ENCODE measurements at regions not wholly inside any gene's neighbourhood (a gene's known extent, or its start where the extent isn't known, plus 50 kb on each side); places are given as distances from the start of the nearest gene placed in this dataset.

DNA sequence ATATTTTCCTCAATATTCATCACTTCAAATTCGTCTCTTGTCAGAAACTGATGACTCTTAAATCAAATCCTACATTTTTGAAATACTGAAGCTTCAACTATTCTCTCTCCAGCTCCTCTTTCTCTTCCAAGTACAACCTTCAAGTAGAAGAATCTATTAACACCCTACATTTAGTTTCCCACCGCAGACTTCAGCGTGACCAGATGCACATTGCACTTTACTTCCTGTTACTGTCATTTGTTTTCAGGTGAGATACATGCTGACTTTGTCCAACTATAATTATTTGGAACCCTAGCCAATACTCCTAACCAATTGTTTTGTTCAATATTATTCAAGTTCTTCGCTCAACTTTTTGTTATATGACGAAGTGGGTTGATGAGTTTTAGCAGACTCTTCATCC, 116.0 kb downstream of the MRPL39 start:
- DNase-seq (no peak), ATAC-seq (ENCODE audit: insufficient read depth, low read depth) (no peak)
- Histone ChIP-seq H3K4me2 (ENCODE audit: insufficient read depth, low read length) (no peak overlapping the region), H3K27me3 (ENCODE audit: insufficient read depth, low read length, poor library complexity) (no peaks in the 10 kb centered on the region), H3K4me3 (ENCODE audit: low read depth in 1 of 2, low read length in 2 of 2) (no peak overlapping the region), H3K9ac (ENCODE audit: low read depth, low read length) (no peak overlapping the region), H3K36me3 (ENCODE audit: insufficient read depth, low read length) (no peaks in the 10 kb centered on the region), H3K27ac (ENCODE audit: low read length) (no peak overlapping the region), H4K20me1 (ENCODE audit: insufficient read depth, low read length) (no peaks in the 10 kb centered on the region), H2AFZ (ENCODE audit: low read depth, low read length) (no peak overlapping the region), H3K79me2 (ENCODE audit: insufficient read depth, low read length) (no peaks in the 10 kb centered on the region), H3K4me1 (ENCODE audit: insufficient read depth, low read length) (no peaks in the 10 kb centered on the region), H3K9me3 (ENCODE audit: insufficient read depth, low read length, severe bottlenecking) (no peaks in the 10 kb centered on the region)
- TF ChIP-seq, protein P1, sequence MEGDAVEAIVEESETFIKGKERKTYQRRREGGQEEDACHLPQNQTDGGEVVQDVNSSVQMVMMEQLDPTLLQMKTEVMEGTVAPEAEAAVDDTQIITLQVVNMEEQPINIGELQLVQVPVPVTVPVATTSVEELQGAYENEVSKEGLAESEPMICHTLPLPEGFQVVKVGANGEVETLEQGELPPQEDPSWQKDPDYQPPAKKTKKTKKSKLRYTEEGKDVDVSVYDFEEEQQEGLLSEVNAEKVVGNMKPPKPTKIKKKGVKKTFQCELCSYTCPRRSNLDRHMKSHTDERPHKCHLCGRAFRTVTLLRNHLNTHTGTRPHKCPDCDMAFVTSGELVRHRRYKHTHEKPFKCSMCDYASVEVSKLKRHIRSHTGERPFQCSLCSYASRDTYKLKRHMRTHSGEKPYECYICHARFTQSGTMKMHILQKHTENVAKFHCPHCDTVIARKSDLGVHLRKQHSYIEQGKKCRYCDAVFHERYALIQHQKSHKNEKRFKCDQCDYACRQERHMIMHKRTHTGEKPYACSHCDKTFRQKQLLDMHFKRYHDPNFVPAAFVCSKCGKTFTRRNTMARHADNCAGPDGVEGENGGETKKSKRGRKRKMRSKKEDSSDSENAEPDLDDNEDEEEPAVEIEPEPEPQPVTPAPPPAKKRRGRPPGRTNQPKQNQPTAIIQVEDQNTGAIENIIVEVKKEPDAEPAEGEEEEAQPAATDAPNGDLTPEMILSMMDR (IDR thresholded peaks at IDR 0.05; ENCODE audit: borderline replicate concordance, extremely low read depth, low read length, poor library complexity, severe bottlenecking) = no peak
- no peak for TF ChIP-seq EZH2 (IDR thresholded peaks at IDR 0.05; ENCODE audit: borderline replicate concordance, low read depth, low read length, severe bottlenecking)

DNA sequence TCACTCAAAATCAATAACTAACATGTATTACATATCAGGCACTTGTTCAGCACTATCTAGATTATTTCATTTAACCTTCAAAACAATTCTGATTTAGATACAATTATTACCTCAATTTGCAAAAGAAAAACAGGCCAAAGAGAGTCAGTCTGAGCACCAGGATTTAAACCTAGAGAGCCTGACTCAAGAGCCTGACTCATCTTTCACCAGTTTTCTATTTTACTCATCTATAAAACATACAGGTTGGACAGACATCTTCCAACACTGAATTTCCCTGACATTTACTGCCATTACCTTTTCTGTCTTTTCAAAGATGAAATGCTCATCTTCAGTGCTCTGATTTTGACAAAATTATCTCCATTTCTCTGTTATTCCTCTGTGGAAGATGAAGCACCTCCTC, 116.5 kb downstream of the MRPL39 start:
- Histone ChIP-seq H2AFZ (ENCODE audit: low read depth, low read length) (no peak overlapping the region), H3K9ac (ENCODE audit: low read depth, low read length) (no peak overlapping the region)
- no peak for ATAC-seq (ENCODE audit: insufficient read depth, low read depth)

DNA sequence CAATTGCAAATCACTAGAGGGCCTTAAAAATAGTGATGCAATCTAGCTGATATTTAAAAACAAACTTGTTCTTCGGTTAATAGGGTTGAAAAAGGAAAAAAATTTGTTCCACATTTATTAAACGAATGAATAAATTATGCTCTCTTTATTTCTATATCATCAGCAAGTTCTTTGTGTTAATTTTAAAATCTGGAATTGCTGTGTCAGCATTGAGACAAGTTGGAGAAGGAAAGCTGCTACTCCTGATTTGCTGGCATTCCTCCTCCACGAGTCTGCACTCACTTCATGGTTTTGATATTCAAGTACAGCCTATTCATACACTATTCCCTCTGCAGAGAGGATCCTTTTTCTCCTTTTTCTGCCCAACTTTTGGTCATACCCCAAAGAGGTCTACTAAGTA, 117.6 kb downstream of the MRPL39 start:
- no peaks in the 10 kb centered on the region for H3K27me3 ChIP-seq (ENCODE audit: insufficient read depth, low read length, poor library complexity)
- H2AFZ ChIP-seq (ENCODE audit: low read depth, low read length) = no peak overlapping the region
- no peaks in the 10 kb centered on the region for H3K79me2 ChIP-seq (ENCODE audit: insufficient read depth, low read length)
- no peak overlapping the region for H3K4me2 ChIP-seq (ENCODE audit: insufficient read depth, low read length)
- TF ChIP-seq EZH2 (IDR thresholded peaks at IDR 0.05; ENCODE audit: borderline replicate concordance, low read depth, low read length, severe bottlenecking) = no peak
- TF ChIP-seq, protein P1 (IDR thresholded peaks at IDR 0.05; ENCODE audit: borderline replicate concordance, extremely low read depth, low read length, poor library complexity, severe bottlenecking) = no peak
- H3K9me3 ChIP-seq (ENCODE audit: insufficient read depth, low read length, severe bottlenecking) = no peaks in the 10 kb centered on the region
- H3K27ac ChIP-seq (ENCODE audit: low read length) = no peak overlapping the region
- H3K36me3 ChIP-seq (ENCODE audit: insufficient read depth, low read length) = no peaks in the 10 kb centered on the region
- DNase-seq (no peak), ATAC-seq (ENCODE audit: insufficient read depth, low read depth) (no peak)
- no peak overlapping the region for H3K9ac ChIP-seq (ENCODE audit: low read depth, low read length)
- no peaks in the 10 kb centered on the region for H4K20me1 ChIP-seq (ENCODE audit: insufficient read depth, low read length)
- H3K4me1 ChIP-seq (ENCODE audit: insufficient read depth, low read length) = no peaks in the 10 kb centered on the region
- H3K4me3 ChIP-seq (ENCODE audit: low read depth in 1 of 2, low read length in 2 of 2) = no peak overlapping the region

More for the DNA sequence above, 116.5 kb downstream of the MRPL39 start:
- no peaks in the 10 kb centered on the region for H4K20me1 ChIP-seq (ENCODE audit: insufficient read depth, low read length)
- no peaks in the 10 kb centered on the region for H3K36me3 ChIP-seq (ENCODE audit: insufficient read depth, low read length)
- no peaks in the 10 kb centered on the region for H3K27me3 ChIP-seq (ENCODE audit: insufficient read depth, low read length, poor library complexity)
- no peaks in the 10 kb centered on the region for H3K79me2 ChIP-seq (ENCODE audit: insufficient read depth, low read length)
- no peak overlapping the region for H3K27ac ChIP-seq (ENCODE audit: low read length)
- H3K4me1 ChIP-seq (ENCODE audit: insufficient read depth, low read length) = no peaks in the 10 kb centered on the region
- no peak overlapping the region for H3K4me3 ChIP-seq (ENCODE audit: low read depth in 1 of 2, low read length in 2 of 2)
- no peaks in the 10 kb centered on the region for H3K9me3 ChIP-seq (ENCODE audit: insufficient read depth, low read length, severe bottlenecking)
- no peak for TF ChIP-seq EZH2 (IDR thresholded peaks at IDR 0.05; ENCODE audit: borderline replicate concordance, low read depth, low read length, severe bottlenecking)
- TF ChIP-seq, protein P1 (IDR thresholded peaks at IDR 0.05; ENCODE audit: borderline replicate concordance, extremely low read depth, low read length, poor library complexity, severe bottlenecking) = no peak
- no peak for DNase-seq
- H3K4me2 ChIP-seq (ENCODE audit: insufficient read depth, low read length) = no peak overlapping the region

DNA sequence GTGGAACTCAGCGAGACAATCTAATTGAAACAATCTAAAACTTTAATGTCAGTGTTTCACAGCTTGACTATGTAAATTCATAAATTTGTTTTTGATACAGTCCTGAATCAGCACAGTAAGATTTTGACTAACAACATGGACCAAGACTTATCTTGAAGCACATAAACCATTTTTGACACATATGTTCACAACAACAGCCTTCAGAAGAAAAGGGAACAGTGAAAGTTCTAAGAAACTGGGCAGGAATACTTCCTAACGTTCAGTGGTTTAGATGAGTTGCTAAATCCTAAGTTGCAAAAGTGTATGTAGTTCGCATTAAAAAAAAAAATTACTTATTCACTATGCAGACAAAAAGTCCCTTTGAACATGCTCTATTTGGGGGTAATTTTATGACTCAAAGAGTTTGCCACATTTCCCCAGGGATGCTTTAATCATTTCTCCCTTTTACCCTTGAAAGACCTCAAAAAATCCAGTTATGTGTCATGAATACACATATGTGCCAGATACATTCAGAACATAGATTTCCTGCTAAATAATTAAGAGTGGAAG, 120.2 kb downstream of the MRPL39 start:
- Histone ChIP-seq H3K4me3 (ENCODE audit: low read depth in 1 of 2, low read length in 2 of 2) (no peak overlapping the region), H3K4me1 (ENCODE audit: insufficient read depth, low read length) (no peaks in the 10 kb centered on the region), H3K4me2 (ENCODE audit: insufficient read depth, low read length) (no peak overlapping the region), H2AFZ (ENCODE audit: low read depth, low read length) (no peak overlapping the region), H3K9ac (ENCODE audit: low read depth, low read length) (no peak overlapping the region), H3K27ac (ENCODE audit: low read length) (no peak overlapping the region), H4K20me1 (ENCODE audit: insufficient read depth, low read length) (no peaks in the 10 kb centered on the region), H3K36me3 (ENCODE audit: insufficient read depth, low read length) (no peaks in the 10 kb centered on the region), H3K9me3 (ENCODE audit: insufficient read depth, low read length, severe bottlenecking) (no peaks in the 10 kb centered on the region), H3K79me2 (ENCODE audit: insufficient read depth, low read length) (no peaks in the 10 kb centered on the region), H3K27me3 (ENCODE audit: insufficient read depth, low read length, poor library complexity) (no peaks in the 10 kb centered on the region)
- ATAC-seq (ENCODE audit: insufficient read depth, low read depth) = no peak
- no peak for DNase-seq
- TF ChIP-seq EZH2 (IDR thresholded peaks at IDR 0.05; ENCODE audit: borderline replicate concordance, low read depth, low read length, severe bottlenecking) = no peak
- TF ChIP-seq, protein P1 (IDR thresholded peaks at IDR 0.05; ENCODE audit: borderline replicate concordance, extremely low read depth, low read length, poor library complexity, severe bottlenecking) = no peak

Data from DND-41 (cell line).